A549 (cell line): ENCODE measurements at regions not wholly inside any gene's neighbourhood (a gene's known extent, or its start where the extent isn't known, plus 50 kb on each side); places are given as distances from the start of the nearest gene placed in this dataset.

Experiments used
- ATAC-seq, 2 experiments: fragments of 200-7000 bp in 1 of 2; fragments of >200 bp in 1 of 2; cut with Nextera tagmentation in 1 of 2; cut with Tn5 transposase in 1 of 2; 3 replicates each; pipeline versions ENCODE4 v1.8.0 to v1.9.1; 2018 to 2020; ENCODE audit warnings: mild to moderate bottlenecking in 1 of 2, moderate library complexity in 1 of 2
- CTCF ChIA-PET: fragments of 300-600 bp; sonication (Branson Sonifier 250); formaldehyde crosslinking; extraction: SDS; loops from one replicate; lab custom pipeline; 2021; ENCODE audit warnings: antibody characterized with exemption, inconsistent platforms; lab: Yijun Ruan, JAX
- POLR2A ChIA-PET: fragments of 350-600 bp; formaldehyde crosslinking; extraction: SDS; loops from one replicate; lab custom pipeline; 2021; ENCODE audit warnings: antibody characterized with exemption, inconsistent platforms; lab: Yijun Ruan, JAX
- DNase-seq, 2 experiments: peaks; one replicate each; pipeline versions ENCODE4 v3.0.0 to v3.0.0-alpha.2; 2011 to 2016; ENCODE audit warnings: low read depth in 1 of 2, low spot score in 1 of 2
- FAIRE-seq: peaks from 2 replicates; lab custom pipeline; 2011; peaks lifted over from hg19 to GRCh38; lab: Jason Lieb, UNC
- H3K27ac ChIP-seq, 2 experiments: fragments of >200 bp; sonication (Bioruptor Twin); formaldehyde crosslinking; 3 replicates each; pipeline ENCODE4 v1.5.1; 2016 to 2017
- H3K4me1 ChIP-seq: fragments of >200 bp; sonication (Bioruptor Twin); formaldehyde crosslinking; 3 replicates; pipeline ENCODE4 v1.6.1; 2016
- H3K4me2 ChIP-seq: fragments of >200 bp; sonication (Bioruptor Twin); formaldehyde crosslinking; 3 replicates; pipeline ENCODE4 v1.6.1; 2016
- H3K4me3 ChIP-seq: fragments of >200 bp; sonication (Bioruptor Twin); formaldehyde crosslinking; 3 replicates; pipeline ENCODE4 v1.5.1; 2016
- H3K9me3 ChIP-seq: fragments of >200 bp; sonication (Bioruptor Twin); formaldehyde crosslinking; 3 replicates; pipeline ENCODE4 v1.6.1; 2016
- CBX8 ChIP-seq: fragments of 200-600 bp; sonication (generic); IDR thresholded peaks from 2 replicates; pipeline ENCODE4 v1.6.1; 2016
- EP300 ChIP-seq, 2 experiments: fragments of >200 bp; sonication (Bioruptor Twin); formaldehyde crosslinking; IDR thresholded peaks; 2 replicates in 1 of 2; 3 replicates in 1 of 2; pipeline ENCODE4 v1.6.1; 2016 to 2017
- FOSL2 ChIP-seq, 2 experiments: fragments of 450-650 bp in 1 of 2; fragments of >200 bp in 1 of 2; sonication (Bioruptor Twin) in 1 of 2; formaldehyde crosslinking; IDR thresholded peaks; 2 replicates each; pipeline versions ENCODE4 v1.5.0 to v1.6.1; 2016 to 2020; ENCODE audit warnings: mild to moderate bottlenecking in 1 of 2, moderate library complexity in 1 of 2
- FOXS1 ChIP-seq: fragments of 250-450 bp; sonication (Bioruptor Pico); IDR thresholded peaks from 2 replicates; pipeline ENCODE4 v1.5.0; 2020; ENCODE audit warnings: mild to moderate bottlenecking, moderate library complexity
- GATA3 ChIP-seq: IDR thresholded peaks from 2 replicates; pipeline ENCODE4 v1.6.1; 2012; ENCODE audit warnings: borderline replicate concordance
- HDAC2 ChIP-seq: fragments of 200-600 bp; sonication (generic); IDR thresholded peaks from 2 replicates; pipeline ENCODE4 v1.6.1; 2016
- HEYL ChIP-seq: fragments of 250-450 bp; sonication (Bioruptor Pico); IDR thresholded peaks from 2 replicates; pipeline ENCODE4 v1.8.0; 2021; ENCODE audit warnings: mild to moderate bottlenecking, moderate library complexity
- HOXB5 ChIP-seq: fragments of 250-450 bp; sonication (Bioruptor Pico); IDR thresholded peaks from 2 replicates; pipeline ENCODE4 v1.5.0; 2020; ENCODE audit warnings: mild to moderate bottlenecking, moderate library complexity
- KDM5A ChIP-seq: fragments of 200-600 bp; sonication (generic); IDR thresholded peaks from 2 replicates; pipeline ENCODE4 v1.6.1; 2016; ENCODE audit warnings: antibody characterized with exemption, mild to moderate bottlenecking
- MAZ ChIP-seq: fragments of 150-350 bp; IDR thresholded peaks from 2 replicates; pipeline ENCODE4 v1.6.1; 2014; ENCODE audit warnings: antibody characterized with exemption, low read depth, low read length, borderline replicate concordance
- NR3C1 ChIP-seq: fragments of >200 bp; sonication (Bioruptor Twin); formaldehyde crosslinking; IDR thresholded peaks from 3 replicates; pipeline ENCODE4 v1.6.1; 2017
- RAD21 ChIP-seq, 2 experiments: fragments of >200 bp in 1 of 2; sonication (Bioruptor Twin) in 1 of 2; formaldehyde crosslinking in 1 of 2; IDR thresholded peaks in 1 of 2; conservative IDR thresholded peaks in 1 of 2; 2 replicates in 1 of 2; 3 replicates in 1 of 2; pipeline ENCODE4 v1.6.1; 2012 to 2018; ENCODE audit warnings: inconsistent platforms in 1 of 2
- RCOR1 ChIP-seq: fragments of 150-350 bp; IDR thresholded peaks from 2 replicates; pipeline ENCODE4 v1.6.1; 2014; ENCODE audit warnings: antibody characterized with exemption, low read length, low read depth
- RFX5 ChIP-seq: fragments of 450-650 bp; IDR thresholded peaks from 2 replicates; pipeline ENCODE4 v1.7.1; 2014; ENCODE audit warnings: antibody characterized with exemption, mild to moderate bottlenecking, moderate library complexity
- SMC3 ChIP-seq: fragments of >200 bp; sonication (Bioruptor Twin); formaldehyde crosslinking; IDR thresholded peaks from 3 replicates; pipeline ENCODE4 v1.6.1; 2018; ENCODE audit warnings: inconsistent platforms
- TFCP2L1 ChIP-seq: fragments of 250-450 bp; sonication (Bioruptor Pico); IDR thresholded peaks from 2 replicates; pipeline ENCODE4 v1.5.0; 2021; ENCODE audit warnings: mild to moderate bottlenecking
- USF2 ChIP-seq: fragments of 450-650 bp; IDR thresholded peaks from 2 replicates; pipeline ENCODE4 v1.6.1; 2014; ENCODE audit warnings: antibody characterized with exemption
- ZC3H11A ChIP-seq: fragments of 450-650 bp; IDR thresholded peaks from 2 replicates; pipeline ENCODE4 v1.6.1; 2014; ENCODE audit warnings: antibody characterized with exemption, mild to moderate bottlenecking
- WGBS: methylation state at CpG from one replicate; pipeline ENCODE4 v1.1.6; 2017; ENCODE audit errors: missing lambda C conversion rate; 5-methylcytosine and 5-hydroxymethylcytosine counted together
- TF ChIP-seq, protein P1 (sequence below): fragments of >200 bp; sonication (Bioruptor Twin); formaldehyde crosslinking; IDR thresholded peaks from 3 replicates; pipeline ENCODE4 v1.6.1; 2016
- TF ChIP-seq, protein P2 (sequence below): fragments of 150-350 bp; IDR thresholded peaks from 2 replicates; pipeline ENCODE4 v1.6.1; 2014; ENCODE audit warnings: low read depth, mild to moderate bottlenecking, low read length
- TF ChIP-seq, protein P3 (sequence below): fragments of 250-450 bp; sonication (Bioruptor Pico); IDR thresholded peaks from 2 replicates; pipeline ENCODE4 v1.5.0; 2021; ENCODE audit warnings: mild to moderate bottlenecking, moderate library complexity, borderline replicate concordance
- TF ChIP-seq, protein P4 (sequence below): IDR thresholded peaks from 2 replicates; pipeline ENCODE4 v1.6.1; 2012
- TF ChIP-seq, protein P5 (sequence below): fragments of 250-450 bp; sonication (Bioruptor Pico); IDR thresholded peaks from 2 replicates; pipeline ENCODE4 v1.5.0; 2020; ENCODE audit warnings: low read depth, mild to moderate bottlenecking, moderate library complexity

DNA sequence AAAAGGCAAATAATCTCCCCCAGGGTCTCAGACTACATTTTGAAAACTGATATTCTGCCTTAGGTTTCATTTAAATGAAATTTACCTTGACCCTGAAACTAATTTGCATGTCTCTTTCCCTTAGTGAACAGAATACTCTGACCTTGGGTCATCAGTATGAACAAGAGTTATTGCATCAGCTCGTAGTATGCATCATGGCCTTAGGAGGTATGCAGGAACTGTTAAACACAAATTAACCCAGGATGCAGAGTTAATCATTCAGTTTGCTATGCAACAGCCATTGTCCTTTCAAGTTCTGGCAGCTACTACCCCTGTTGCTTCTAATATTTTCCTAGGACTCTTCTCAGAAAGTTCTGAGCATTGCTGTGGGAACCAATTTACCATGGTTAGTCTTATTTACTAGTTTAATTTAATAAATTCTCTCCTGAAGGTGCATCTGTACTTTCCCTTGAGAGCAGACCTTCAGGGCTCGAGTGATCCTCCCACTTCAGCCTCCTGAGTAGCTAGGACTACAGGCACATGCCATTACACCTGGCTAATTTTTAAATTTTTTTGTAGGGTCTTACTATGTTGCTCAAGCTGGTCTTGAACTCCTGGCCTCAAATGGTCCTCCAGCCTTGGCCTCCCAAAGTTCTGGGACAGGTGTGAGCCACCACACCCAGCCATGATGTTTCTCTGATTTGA is 126.7 kb downstream of the TTC6 start:
- H3K27ac ChIP-seq: peak overlapping the region in 1 of 2 experiments; percentile 21; a peak in 1 of 6 replicates
- no peak for FAIRE-seq
- POLR2A ChIA-PET: no interaction called here
- ATAC-seq: no peak
- H3K4me1 ChIP-seq: no peaks in the 10 kb centered on the region
- CTCF ChIA-PET: interaction anchor here (2.1 kb wide), 1 partner anchor 12 kb away, joined by 7 read pairs; no protein-coding TSS in a partner anchor
- peak in 1 of 2 experiments; percentile 19 for DNase-seq
- H3K4me2 ChIP-seq: 0 out of 3 replicates have a peak overlapping the region, but pooled peaks have one; percentile 2
- no peaks in the 10 kb centered on the region for H3K9me3 ChIP-seq
- TF ChIP-seq, protein P1, sequence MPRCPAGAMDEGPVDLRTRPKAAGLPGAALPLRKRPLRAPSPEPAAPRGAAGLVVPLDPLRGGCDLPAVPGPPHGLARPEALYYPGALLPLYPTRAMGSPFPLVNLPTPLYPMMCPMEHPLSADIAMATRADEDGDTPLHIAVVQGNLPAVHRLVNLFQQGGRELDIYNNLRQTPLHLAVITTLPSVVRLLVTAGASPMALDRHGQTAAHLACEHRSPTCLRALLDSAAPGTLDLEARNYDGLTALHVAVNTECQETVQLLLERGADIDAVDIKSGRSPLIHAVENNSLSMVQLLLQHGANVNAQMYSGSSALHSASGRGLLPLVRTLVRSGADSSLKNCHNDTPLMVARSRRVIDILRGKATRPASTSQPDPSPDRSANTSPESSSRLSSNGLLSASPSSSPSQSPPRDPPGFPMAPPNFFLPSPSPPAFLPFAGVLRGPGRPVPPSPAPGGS: no peak
- TF ChIP-seq HOXB5 (CRISPR knock-in tag) (no peak), GATA3 (no peak), RAD21 (conservative IDR thresholded peaks at IDR 0.05 in 1 of 2, IDR thresholded peaks at IDR 0.05 in 1 of 2) (no peak), HDAC2 (no peak), HEYL (CRISPR knock-in tag) (no peak), FOSL2 (IDR thresholded peaks at IDR 0.05) (no peak), FOSL2 (CRISPR knock-in tag; IDR thresholded peaks at IDR 0.05) (no peak)
- TF ChIP-seq, protein P2, sequence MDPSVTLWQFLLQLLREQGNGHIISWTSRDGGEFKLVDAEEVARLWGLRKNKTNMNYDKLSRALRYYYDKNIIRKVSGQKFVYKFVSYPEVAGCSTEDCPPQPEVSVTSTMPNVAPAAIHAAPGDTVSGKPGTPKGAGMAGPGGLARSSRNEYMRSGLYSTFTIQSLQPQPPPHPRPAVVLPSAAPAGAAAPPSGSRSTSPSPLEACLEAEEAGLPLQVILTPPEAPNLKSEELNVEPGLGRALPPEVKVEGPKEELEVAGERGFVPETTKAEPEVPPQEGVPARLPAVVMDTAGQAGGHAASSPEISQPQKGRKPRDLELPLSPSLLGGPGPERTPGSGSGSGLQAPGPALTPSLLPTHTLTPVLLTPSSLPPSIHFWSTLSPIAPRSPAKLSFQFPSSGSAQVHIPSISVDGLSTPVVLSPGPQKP: no peak
- TF ChIP-seq, protein P3, sequence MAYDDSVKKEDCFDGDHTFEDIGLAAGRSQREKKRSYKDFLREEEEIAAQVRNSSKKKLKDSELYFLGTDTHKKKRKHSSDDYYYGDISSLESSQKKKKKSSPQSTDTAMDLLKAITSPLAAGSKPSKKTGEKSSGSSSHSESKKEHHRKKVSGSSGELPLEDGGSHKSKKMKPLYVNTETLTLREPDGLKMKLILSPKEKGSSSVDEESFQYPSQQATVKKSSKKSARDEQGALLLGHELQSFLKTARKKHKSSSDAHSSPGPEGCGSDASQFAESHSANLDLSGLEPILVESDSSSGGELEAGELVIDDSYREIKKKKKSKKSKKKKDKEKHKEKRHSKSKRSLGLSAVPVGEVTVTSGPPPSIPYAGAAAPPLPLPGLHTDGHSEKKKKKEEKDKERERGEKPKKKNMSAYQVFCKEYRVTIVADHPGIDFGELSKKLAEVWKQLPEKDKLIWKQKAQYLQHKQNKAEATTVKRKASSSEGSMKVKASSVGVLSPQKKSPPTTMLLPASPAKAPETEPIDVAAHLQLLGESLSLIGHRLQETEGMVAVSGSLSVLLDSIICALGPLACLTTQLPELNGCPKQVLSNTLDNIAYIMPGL (CRISPR knock-in tag): no peak
- 47% methylated on average over 2 of the region's 2 CpGs for WGBS
- no peak overlapping the region for H3K4me3 ChIP-seq

GRCh38 chr14:37723515-37723914 is 128.1 kb downstream of the TTC6 start:
- POLR2A ChIA-PET: no interaction called here
- DNase-seq (no peak), ATAC-seq (no peak)

GRCh38 chr14:37726708-37727107 is 131.3 kb downstream of the TTC6 start:
- H3K4me3 ChIP-seq: no peak overlapping the region
- no peak for ATAC-seq
- POLR2A ChIA-PET: no interaction called here
- H3K4me1 ChIP-seq: no peaks in the 10 kb centered on the region
- DNase-seq: no peak
- H3K9me3 ChIP-seq: no peaks in the 10 kb centered on the region
- no peak overlapping the region for H3K4me2 ChIP-seq
- CTCF ChIA-PET: no interaction called here
- no peak for FAIRE-seq
- no peak overlapping the region for H3K27ac ChIP-seq
- TF ChIP-seq MAZ (no peak), KDM5A (no peak), RCOR1 (no peak), FOXS1 (CRISPR knock-in tag) (no peak), ZC3H11A (no peak), EP300 (IDR thresholded peaks at IDR 0.05) (no peak)
- TF ChIP-seq, protein P4, sequence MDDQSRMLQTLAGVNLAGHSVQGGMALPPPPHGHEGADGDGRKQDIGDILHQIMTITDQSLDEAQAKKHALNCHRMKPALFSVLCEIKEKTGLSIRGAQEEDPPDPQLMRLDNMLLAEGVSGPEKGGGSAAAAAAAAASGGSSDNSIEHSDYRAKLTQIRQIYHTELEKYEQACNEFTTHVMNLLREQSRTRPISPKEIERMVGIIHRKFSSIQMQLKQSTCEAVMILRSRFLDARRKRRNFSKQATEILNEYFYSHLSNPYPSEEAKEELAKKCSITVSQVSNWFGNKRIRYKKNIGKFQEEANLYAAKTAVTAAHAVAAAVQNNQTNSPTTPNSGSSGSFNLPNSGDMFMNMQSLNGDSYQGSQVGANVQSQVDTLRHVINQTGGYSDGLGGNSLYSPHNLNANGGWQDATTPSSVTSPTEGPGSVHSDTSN: no peak

More at GRCh38 chr14:37723515-37723914, 128.1 kb downstream of the TTC6 start:
- Histone ChIP-seq H3K4me2 (no peak overlapping the region), H3K27ac (no peak overlapping the region), H3K9me3 (no peaks in the 10 kb centered on the region), H3K4me1 (no peaks in the 10 kb centered on the region), H3K4me3 (no peak overlapping the region)
- no peak for FAIRE-seq
- CTCF ChIA-PET: no interaction called here
- WGBS: 49% methylated on average over 4 of the region's 4 CpGs
- no peak for TF ChIP-seq NR3C1
- TF ChIP-seq USF2: no peak
- no peak for TF ChIP-seq CBX8
- no peak for TF ChIP-seq MAZ
- no peak for TF ChIP-seq RFX5
- no peak for TF ChIP-seq RAD21 (conservative IDR thresholded peaks at IDR 0.05 in 1 of 2, IDR thresholded peaks at IDR 0.05 in 1 of 2)
- no peak for TF ChIP-seq HEYL (CRISPR knock-in tag)
- TF ChIP-seq TFCP2L1: no peak
- no peak for TF ChIP-seq SMC3
- TF ChIP-seq, protein P5, sequence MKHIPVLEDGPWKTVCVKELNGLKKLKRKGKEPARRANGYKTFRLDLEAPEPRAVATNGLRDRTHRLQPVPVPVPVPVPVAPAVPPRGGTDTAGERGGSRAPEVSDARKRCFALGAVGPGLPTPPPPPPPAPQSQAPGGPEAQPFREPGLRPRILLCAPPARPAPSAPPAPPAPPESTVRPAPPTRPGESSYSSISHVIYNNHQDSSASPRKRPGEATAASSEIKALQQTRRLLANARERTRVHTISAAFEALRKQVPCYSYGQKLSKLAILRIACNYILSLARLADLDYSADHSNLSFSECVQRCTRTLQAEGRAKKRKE (CRISPR knock-in tag): no peak
